HL-60 (cell line): ENCODE measurements at regions not wholly inside any gene's neighbourhood (a gene's known extent, or its start where the extent isn't known, plus 50 kb on each side); places are given as distances from the start of the nearest gene placed in this dataset. TPM values are rescaled to one million over a fixed set of nuclear protein-coding genes. Genes with fewer than 3 reads are reported as not detected.
"Not testable (repeated sequence)": the region's sequence is repeated elsewhere in the genome, so short reads cannot be mapped to it uniquely, and the experiment has no call there.

Experiments
- DNase-seq, 2 experiments: peaks; one replicate each; pipeline ENCODE4 v3.0.0-alpha.2; 2010 to 2020; ENCODE audit warnings: low read depth in 1 of 2, low spot score in 1 of 2
- H3K27ac ChIP-seq: fragments of 250-450 bp; sonication (Bioruptor Pico); replicated peaks from 2 replicates; pipeline ENCODE4 v1.5.1; 2020; ENCODE audit warnings: mild to moderate bottlenecking, moderate library complexity
- H3K27me3 ChIP-seq: fragments of 250-450 bp; sonication (Bioruptor Pico); 2 replicates; pipeline ENCODE4 v1.5.1; 2021; ENCODE audit warnings: mild to moderate bottlenecking, moderate library complexity; ENCODE audit not compliant: insufficient read depth, poor library complexity, severe bottlenecking
- H3K4me3 ChIP-seq: replicated peaks from 2 replicates; pipeline ENCODE4 v1.5.1; 2011; ENCODE audit warnings: mild to moderate bottlenecking, control low read depth, low read length; ENCODE audit not compliant: insufficient read depth
- GABPA ChIP-seq: IDR thresholded peaks from 2 replicates; pipeline ENCODE4 v1.6.1; 2012; ENCODE audit warnings: low read depth
- POLR2AphosphoS5 ChIP-seq: IDR thresholded peaks from 2 replicates; pipeline ENCODE4 v1.6.1; 2012; ENCODE audit warnings: low read depth
- SPI1 ChIP-seq: IDR thresholded peaks from 2 replicates; pipeline ENCODE4 v1.6.1; 2012; ENCODE audit warnings: low read depth, mild to moderate bottlenecking, borderline replicate concordance
- microRNA-seq: library from miRNA; unstranded; fragments of <30 nt; microRNA quantifications from one replicate; pipeline ENCODE4, GENCODE V29; 2018
- TF ChIP-seq, protein P1 (sequence below): IDR thresholded peaks from 2 replicates; pipeline ENCODE4 v1.6.1; 2012; ENCODE audit warnings: low read depth; ENCODE audit not compliant: insufficient replicate concordance
- TF ChIP-seq, protein P2 (sequence below): IDR thresholded peaks from one replicate; pipeline ENCODE4 v1.5.1; 2011; ENCODE audit warnings: low read length, control low read depth, inconsistent platforms; ENCODE audit not compliant: insufficient read depth

DNA sequence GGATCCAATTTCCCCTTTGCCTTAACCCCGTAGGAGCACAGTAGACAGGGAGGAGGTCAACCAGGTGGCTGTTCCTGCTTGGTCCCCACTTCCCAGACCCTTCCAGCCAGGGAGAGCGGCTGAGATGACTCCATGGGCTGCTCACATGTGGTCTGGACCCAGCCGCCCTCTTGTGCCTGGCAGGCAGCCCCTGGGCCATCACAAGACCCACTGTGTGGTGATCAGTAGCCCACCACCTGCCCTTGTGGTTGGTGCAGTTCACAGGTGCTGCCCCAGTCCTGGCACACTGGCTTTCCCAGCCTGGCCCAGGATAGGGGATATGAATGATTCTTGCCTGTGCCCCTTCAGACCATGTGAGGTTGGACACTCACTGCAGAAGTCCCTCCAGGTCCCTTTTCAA is 1556.7 kb downstream of the FOXD4L5 start:
- H3K27me3 ChIP-seq: no peaks in the 10 kb centered on the region
- TF ChIP-seq, protein P1, sequence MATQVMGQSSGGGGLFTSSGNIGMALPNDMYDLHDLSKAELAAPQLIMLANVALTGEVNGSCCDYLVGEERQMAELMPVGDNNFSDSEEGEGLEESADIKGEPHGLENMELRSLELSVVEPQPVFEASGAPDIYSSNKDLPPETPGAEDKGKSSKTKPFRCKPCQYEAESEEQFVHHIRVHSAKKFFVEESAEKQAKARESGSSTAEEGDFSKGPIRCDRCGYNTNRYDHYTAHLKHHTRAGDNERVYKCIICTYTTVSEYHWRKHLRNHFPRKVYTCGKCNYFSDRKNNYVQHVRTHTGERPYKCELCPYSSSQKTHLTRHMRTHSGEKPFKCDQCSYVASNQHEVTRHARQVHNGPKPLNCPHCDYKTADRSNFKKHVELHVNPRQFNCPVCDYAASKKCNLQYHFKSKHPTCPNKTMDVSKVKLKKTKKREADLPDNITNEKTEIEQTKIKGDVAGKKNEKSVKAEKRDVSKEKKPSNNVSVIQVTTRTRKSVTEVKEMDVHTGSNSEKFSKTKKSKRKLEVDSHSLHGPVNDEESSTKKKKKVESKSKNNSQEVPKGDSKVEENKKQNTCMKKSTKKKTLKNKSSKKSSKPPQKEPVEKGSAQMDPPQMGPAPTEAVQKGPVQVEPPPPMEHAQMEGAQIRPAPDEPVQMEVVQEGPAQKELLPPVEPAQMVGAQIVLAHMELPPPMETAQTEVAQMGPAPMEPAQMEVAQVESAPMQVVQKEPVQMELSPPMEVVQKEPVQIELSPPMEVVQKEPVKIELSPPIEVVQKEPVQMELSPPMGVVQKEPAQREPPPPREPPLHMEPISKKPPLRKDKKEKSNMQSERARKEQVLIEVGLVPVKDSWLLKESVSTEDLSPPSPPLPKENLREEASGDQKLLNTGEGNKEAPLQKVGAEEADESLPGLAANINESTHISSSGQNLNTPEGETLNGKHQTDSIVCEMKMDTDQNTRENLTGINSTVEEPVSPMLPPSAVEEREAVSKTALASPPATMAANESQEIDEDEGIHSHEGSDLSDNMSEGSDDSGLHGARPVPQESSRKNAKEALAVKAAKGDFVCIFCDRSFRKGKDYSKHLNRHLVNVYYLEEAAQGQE: no peak
- TF ChIP-seq GABPA (no peak), POLR2AphosphoS5 (no peak), SPI1 (no peak)
- TF ChIP-seq, protein P2, sequence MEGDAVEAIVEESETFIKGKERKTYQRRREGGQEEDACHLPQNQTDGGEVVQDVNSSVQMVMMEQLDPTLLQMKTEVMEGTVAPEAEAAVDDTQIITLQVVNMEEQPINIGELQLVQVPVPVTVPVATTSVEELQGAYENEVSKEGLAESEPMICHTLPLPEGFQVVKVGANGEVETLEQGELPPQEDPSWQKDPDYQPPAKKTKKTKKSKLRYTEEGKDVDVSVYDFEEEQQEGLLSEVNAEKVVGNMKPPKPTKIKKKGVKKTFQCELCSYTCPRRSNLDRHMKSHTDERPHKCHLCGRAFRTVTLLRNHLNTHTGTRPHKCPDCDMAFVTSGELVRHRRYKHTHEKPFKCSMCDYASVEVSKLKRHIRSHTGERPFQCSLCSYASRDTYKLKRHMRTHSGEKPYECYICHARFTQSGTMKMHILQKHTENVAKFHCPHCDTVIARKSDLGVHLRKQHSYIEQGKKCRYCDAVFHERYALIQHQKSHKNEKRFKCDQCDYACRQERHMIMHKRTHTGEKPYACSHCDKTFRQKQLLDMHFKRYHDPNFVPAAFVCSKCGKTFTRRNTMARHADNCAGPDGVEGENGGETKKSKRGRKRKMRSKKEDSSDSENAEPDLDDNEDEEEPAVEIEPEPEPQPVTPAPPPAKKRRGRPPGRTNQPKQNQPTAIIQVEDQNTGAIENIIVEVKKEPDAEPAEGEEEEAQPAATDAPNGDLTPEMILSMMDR: no peak
- no peak overlapping the region for H3K27ac ChIP-seq
- no peak for DNase-seq
- no peak overlapping the region for H3K4me3 ChIP-seq

DNA sequence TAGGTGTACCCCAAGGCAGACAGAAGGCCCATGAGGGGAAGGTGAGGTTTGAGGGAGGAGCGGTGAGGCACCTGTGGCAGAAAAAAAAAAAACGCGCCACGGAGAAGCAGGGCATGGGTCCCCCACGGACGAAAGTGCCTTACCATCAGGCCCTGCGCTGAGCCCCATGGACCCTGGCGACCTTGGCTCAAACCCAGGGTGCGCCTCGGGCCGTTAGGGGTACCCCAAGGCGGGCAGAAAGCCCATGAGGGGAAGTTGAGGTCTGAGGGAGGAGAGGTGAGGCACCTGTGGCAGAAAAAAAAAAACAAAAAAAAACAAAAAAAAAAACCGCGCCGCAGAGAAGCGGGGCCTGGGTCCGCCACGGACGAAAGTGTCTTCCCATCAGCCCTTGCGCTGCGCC is 1576.7 kb downstream of the FOXD4L5 start:
- DNase-seq, H3K27ac ChIP-seq, H3K27me3 ChIP-seq, H3K4me3 ChIP-seq: not testable (repeated sequence)

DNA sequence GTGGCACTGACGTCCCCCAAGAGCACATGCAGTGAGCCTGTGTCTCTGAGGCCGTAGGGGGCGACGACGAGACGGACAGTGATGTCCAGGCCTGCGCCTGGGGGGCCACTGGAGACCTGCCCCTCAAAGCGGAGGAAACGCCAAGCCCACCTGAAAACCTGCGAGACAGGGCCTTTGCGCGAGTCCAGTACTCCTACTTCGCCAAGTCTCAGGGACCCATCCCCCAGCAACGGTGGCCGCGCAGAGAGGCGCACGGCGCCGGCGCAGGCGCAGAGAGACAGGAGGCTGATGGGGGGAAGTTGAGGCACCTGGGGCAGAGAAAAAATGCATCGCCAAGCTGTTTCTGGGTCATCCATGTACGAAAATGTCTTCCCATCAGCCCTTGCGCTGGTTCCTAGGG is 1580.6 kb downstream of the FOXD4L5 start:
- not testable (repeated sequence) for DNase-seq, H3K4me3 ChIP-seq, H3K27ac ChIP-seq, H3K27me3 ChIP-seq

DNA sequence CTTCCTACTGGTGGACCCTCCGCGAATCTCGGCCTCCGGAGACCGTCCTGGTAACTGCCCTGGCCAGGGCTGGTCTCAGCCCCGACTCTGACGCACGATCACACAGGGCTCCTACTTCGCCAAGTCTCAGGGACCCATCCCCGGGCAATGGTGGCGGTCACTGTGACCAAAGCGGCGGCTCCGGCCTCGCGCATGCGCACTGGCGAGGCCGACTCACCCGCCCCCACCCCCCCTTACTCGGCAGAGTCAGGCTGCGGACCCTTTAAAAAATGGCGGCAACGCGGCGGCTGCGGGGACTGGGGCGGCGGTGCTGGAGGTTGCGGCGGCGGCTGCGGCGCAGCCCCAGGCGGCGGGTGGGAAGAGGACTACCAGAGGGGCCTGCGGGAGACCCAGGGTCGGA is 1581.3 kb downstream of the FOXD4L5 start:
- not testable (repeated sequence) for DNase-seq, H3K4me3 ChIP-seq, H3K27me3 ChIP-seq, H3K27ac ChIP-seq

DNA sequence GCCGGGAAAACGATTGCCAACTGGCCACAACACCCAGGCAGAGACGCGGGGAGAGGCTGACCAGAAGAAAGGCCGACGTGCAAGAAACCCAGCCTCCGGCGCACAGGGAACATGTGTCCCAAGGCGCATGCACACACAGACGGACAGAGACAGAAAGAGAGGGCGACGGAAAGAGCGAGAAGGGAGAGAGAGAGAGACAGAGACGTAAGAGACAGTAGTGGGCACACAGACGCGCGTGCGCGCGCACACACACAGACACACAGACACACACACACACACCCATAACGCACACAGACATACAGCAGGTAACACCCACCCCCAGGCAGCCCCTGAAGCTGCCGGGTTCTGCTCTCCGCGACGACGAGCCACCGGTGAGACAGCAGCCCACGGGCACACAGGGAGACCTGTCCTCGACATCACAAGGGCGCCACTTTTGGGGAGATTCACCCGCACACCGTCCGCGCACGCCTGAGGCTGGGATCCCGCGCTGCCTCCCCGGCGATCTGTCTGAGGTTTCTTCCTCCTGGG is 1581.8 kb downstream of the FOXD4L5 start:
- H3K4me3 ChIP-seq, DNase-seq, H3K27ac ChIP-seq, H3K27me3 ChIP-seq: not testable (repeated sequence)

Small RNA genes in the stretch of these regions (microRNA-seq; reads per million reads assigned to microRNA genes)
- not detected for gene MIR4477B
